GM12892 (cell line): ENCODE measurements at regions not wholly inside any gene's neighbourhood (a gene's known extent, or its start where the extent isn't known, plus 50 kb on each side); places are given as distances from the start of the nearest gene placed in this dataset.

Experiments used
- DNase-seq: peaks from one replicate; pipeline ENCODE4 v3.0.0; 2011; ENCODE audit not compliant: insufficient read length
- FAIRE-seq: peaks from 2 replicates; lab custom pipeline; 2011; peaks lifted over from hg19 to GRCh38; lab: Jason Lieb, UNC
- POLR2A ChIP-seq: IDR thresholded peaks from 2 replicates; pipeline ENCODE4 v1.6.1; 2011; ENCODE audit warnings: low read depth, low read length, control low read depth
- POLR2AphosphoS5 ChIP-seq: IDR thresholded peaks from 2 replicates; pipeline ENCODE4 v1.6.1; 2011; ENCODE audit warnings: low read depth, low read length, control low read depth
- TAF1 ChIP-seq: IDR thresholded peaks from 2 replicates; pipeline ENCODE4 v1.6.1; 2011; ENCODE audit warnings: low read depth, mild to moderate bottlenecking, control low read depth, low read length, borderline replicate concordance

- FAIRE-seq: no peak
These were observed 768.1 kb downstream of the TMEM182 start for GRCh38 chr2:103529798-103530502.

DNA sequence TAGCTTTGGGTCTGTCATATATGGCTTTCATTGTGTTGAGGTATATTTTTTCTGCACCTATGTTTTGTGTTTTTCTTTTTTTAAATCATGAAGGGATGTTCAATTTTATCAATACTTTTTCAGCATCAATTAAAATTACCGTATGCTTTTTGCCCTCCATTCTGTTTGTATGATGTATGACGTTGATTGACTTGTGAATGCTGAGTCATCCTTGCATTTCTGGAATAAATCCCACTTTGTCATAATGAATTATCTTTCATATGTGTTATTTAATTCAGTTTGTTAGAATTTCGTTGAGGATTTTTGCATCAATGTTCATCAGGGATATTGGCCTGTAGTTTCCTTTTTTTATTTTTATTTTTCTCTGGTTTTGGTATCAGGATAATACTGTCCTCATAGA lies 790.9 kb downstream of the TMEM182 start:
- no peak for DNase-seq
- FAIRE-seq: no peak
- no peak for TF ChIP-seq POLR2AphosphoS5
- no peak for TF ChIP-seq POLR2A
- no peak for TF ChIP-seq TAF1

More at GRCh38 chr2:103529798-103530502, 768.1 kb downstream of the TMEM182 start:
- TF ChIP-seq POLR2A (no peak), TAF1 (no peak), POLR2AphosphoS5 (no peak)
- DNase-seq: no peak

GRCh38 chr2:103594823-103595222 lies 833.0 kb downstream of the TMEM182 start:
- FAIRE-seq: no peak
- no peak for TF ChIP-seq POLR2AphosphoS5
- TF ChIP-seq TAF1: no peak
- no peak for TF ChIP-seq POLR2A
- no peak for DNase-seq

GRCh38 chr2:103605071-103605780 lies 843.4 kb downstream of the TMEM182 start:
- DNase-seq (no peak), FAIRE-seq (no peak)

DNA sequence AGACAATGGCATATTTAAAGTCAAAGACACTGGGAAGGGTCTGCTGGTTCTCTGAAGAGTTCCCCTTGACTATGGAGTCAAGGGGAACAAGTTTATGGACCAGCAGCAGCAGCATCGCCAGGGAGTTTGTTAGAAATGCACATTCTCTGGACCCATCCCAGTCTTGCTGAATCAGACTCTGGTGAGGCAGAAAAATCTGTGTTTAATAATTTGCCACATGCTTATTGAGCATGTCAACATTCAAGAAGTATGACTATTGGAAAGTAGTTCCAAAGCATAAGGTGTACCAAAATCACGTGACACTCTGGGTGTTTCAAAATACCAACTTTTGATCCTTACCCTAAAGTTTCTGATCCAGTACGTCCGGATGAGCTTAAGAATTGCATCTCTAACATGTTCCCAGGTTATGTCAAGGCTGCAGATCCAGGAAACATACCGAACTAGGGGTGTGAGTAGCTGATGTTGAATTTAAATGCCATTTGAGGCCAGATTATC lies 853.8 kb downstream of the TMEM182 start:
- no peak for DNase-seq
- no peak for FAIRE-seq
- TF ChIP-seq POLR2AphosphoS5 (no peak), TAF1 (no peak), POLR2A (no peak)

More at GRCh38 chr2:103605071-103605780, 843.4 kb downstream of the TMEM182 start:
- TF ChIP-seq POLR2AphosphoS5: no peak
- TF ChIP-seq TAF1: no peak
- TF ChIP-seq POLR2A: no peak

- FAIRE-seq (no peak), DNase-seq (no peak)
- TF ChIP-seq POLR2A: no peak
- TF ChIP-seq TAF1: no peak
- no peak for TF ChIP-seq POLR2AphosphoS5
These were observed 855.1 kb downstream of the TMEM182 start for GRCh38 chr2:103616891-103617290.

DNA sequence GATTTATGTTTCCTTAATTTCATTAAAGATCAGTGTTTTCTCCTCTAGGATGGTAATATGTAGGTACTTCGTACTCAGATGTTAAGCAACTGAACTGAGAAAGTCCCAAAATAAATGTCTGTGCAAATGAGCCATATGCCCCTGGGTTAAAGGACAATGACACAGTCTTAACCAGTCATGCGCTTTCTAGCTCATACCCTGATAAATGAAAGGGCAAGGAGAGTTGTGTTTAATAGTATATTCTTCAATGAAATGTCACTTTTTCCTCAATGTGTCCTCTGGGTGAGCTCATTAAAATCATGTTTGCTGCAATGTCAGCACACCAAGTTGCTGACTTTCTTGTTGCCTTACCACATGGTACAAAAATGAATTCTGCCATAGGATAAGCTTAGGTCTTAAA lies 856.3 kb downstream of the TMEM182 start:
- no peak for FAIRE-seq
- no peak for DNase-seq
- TF ChIP-seq POLR2AphosphoS5 (no peak), POLR2A (no peak), TAF1 (no peak)

DNA sequence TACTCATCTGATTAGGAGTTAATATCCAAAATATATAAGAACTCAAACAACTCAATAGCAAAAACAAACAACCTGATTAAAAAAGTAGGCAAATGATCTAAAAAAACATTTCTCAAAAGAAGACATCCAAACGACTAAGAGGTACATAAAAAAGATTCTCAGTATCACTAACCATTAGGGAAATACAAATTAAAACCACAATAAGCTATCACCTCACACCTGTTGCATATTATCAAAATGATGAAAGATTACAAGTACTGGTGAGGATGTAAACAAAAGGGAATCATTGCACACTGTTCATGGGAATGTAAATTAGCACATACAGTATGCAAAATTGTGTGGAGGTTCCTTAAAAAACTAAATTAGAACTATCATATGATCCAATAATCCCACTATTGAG lies 865.5 kb downstream of the TMEM182 start:
- TF ChIP-seq TAF1 (no peak), POLR2AphosphoS5 (no peak), POLR2A (no peak)
- no peak for FAIRE-seq
- no peak for DNase-seq

- no peak for DNase-seq
- TF ChIP-seq TAF1 (no peak), POLR2A (no peak), POLR2AphosphoS5 (no peak)
- no peak for FAIRE-seq
These were observed 877.1 kb downstream of the TMEM182 start for GRCh38 chr2:103638978-103639377.

DNA sequence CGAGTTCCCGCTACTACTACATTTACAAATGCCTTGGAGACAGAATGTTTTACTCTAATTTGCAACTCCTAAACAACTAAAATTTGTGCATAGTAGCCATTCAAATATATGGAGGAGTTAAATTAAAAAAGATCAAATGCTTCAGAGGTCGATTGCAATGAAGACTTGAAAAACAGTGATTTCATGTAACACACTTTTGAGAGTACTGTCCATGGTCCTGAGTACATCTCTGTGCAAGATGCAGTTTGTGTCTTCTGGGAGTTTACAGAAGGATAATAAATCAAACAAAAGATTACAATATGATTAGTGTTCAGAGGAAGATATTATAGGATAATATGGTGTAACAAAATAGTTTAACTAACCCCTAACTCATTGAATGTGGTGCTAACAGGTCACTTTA lies 894.7 kb downstream of the TMEM182 start:
- TF ChIP-seq POLR2AphosphoS5 (no peak), TAF1 (no peak), POLR2A (no peak)
- DNase-seq (no peak), FAIRE-seq (no peak)

GRCh38 chr2:103660519-103660918 lies 898.7 kb downstream of the TMEM182 start:
- no peak for DNase-seq

More at GRCh38 chr2:103660519-103660918, 898.7 kb downstream of the TMEM182 start:
- TF ChIP-seq TAF1 (no peak), POLR2AphosphoS5 (no peak)
- no peak for FAIRE-seq
